GM19467 (cell line): ENCODE measurements at regions not wholly inside any gene's neighbourhood (a gene's known extent, or its start where the extent isn't known, plus 50 kb on each side); places are given as distances from the start of the nearest gene placed in this dataset.
"Not testable (repeated sequence)": the region's sequence is repeated elsewhere in the genome, so short reads cannot be mapped to it uniquely, and the experiment has no call there.

Experiments
- ATAC-seq: cut with Tn5 transposase; IDR thresholded peaks from one replicate; pipeline ENCODE4 v1.9.1; 2021; ENCODE audit warnings: mild to moderate bottlenecking, moderate library complexity; ENCODE audit not compliant: unreplicated experiment

- ATAC-seq = no peak
These were observed 1324.1 kb downstream of the CDH8 start for GRCh38 chr16:60712144-60712543.

- no peak for ATAC-seq
These were observed 1331.5 kb downstream of the CDH8 start for GRCh38 chr16:60704726-60705125.

- no peak for ATAC-seq
These were observed 1333.1 kb downstream of the CDH8 start for GRCh38 chr16:60703096-60703495.

- no peak for ATAC-seq
These were observed 1349.4 kb downstream of the CDH8 start for GRCh38 chr16:60686824-60687223.

- ATAC-seq = no peak
These were observed 1352.2 kb downstream of the CDH8 start for GRCh38 chr16:60684002-60684401.

GRCh38 chr16:60682219-60682618, 1354.0 kb downstream of the CDH8 start:
- no peak for ATAC-seq

- ATAC-seq = no peak
These were observed 1355.2 kb downstream of the CDH8 start for GRCh38 chr16:60681043-60681442.

- no peak for ATAC-seq
These were observed 1361.2 kb downstream of the CDH8 start for GRCh38 chr16:60675022-60675421.

- ATAC-seq = no peak
These were observed 1362.0 kb downstream of the CDH8 start for GRCh38 chr16:60674241-60674640.

GRCh38 chr16:60655514-60656153, 1380.6 kb downstream of the CDH8 start:
- no peak for ATAC-seq

- ATAC-seq = no peak
These were observed 1384.9 kb downstream of the CDH8 start for GRCh38 chr16:60651346-60651745.

- no peak for ATAC-seq
These were observed 1387.9 kb downstream of the CDH8 start for GRCh38 chr16:60648290-60648689.

GRCh38 chr16:60647388-60647787, 1388.8 kb downstream of the CDH8 start:
- ATAC-seq = not testable (repeated sequence)

GRCh38 chr16:60646631-60647030, 1389.6 kb downstream of the CDH8 start:
- ATAC-seq = no peak

- ATAC-seq = no peak
These were observed 1390.7 kb downstream of the CDH8 start for GRCh38 chr16:60645541-60645940.

- ATAC-seq = no peak
These were observed 1393.3 kb downstream of the CDH8 start for GRCh38 chr16:60642956-60643355.

- ATAC-seq = no peak
These were observed 1395.1 kb downstream of the CDH8 start for GRCh38 chr16:60641067-60641665.

GRCh38 chr16:60640038-60640437, 1396.2 kb downstream of the CDH8 start:
- no peak for ATAC-seq

- not testable (repeated sequence) for ATAC-seq
These were observed 1399.6 kb downstream of the CDH8 start for GRCh38 chr16:60636636-60637035.

- no peak for ATAC-seq
These were observed 1400.1 kb downstream of the CDH8 start for GRCh38 chr16:60636117-60636516.

GRCh38 chr16:60635548-60635947, 1400.7 kb downstream of the CDH8 start:
- ATAC-seq = no peak

- no peak for ATAC-seq
These were observed 1424.4 kb downstream of the CDH8 start for GRCh38 chr16:60611844-60612243.

GRCh38 chr16:60608971-60609370, 1427.3 kb downstream of the CDH8 start:
- ATAC-seq = no peak
